KMS-11 (cell line): ENCODE measurements at regions not wholly inside any gene's neighbourhood (a gene's known extent, or its start where the extent isn't known, plus 50 kb on each side); places are given as distances from the start of the nearest gene placed in this dataset.

ENCODE experiments used
- H2AFZ ChIP-seq: fragments of 200-600 bp; sonication (generic); 2 replicates; pipeline ENCODE4 v1.6.1; 2016; ENCODE audit warnings: antibody characterized with exemption, mixed run types, low read depth
- H3K27ac ChIP-seq: fragments of 200-600 bp; sonication (generic); 2 replicates; pipeline ENCODE4 v1.6.1; 2016; ENCODE audit warnings: mild to moderate bottlenecking, mixed run types
- H3K27me3 ChIP-seq: fragments of 200-600 bp; sonication (generic); 2 replicates; pipeline ENCODE4 v1.6.1; 2017; ENCODE audit warnings: mild to moderate bottlenecking, low read depth, mixed run types, moderate library complexity; ENCODE audit not compliant: insufficient read depth
- H3K36me3 ChIP-seq: fragments of 200-600 bp; sonication (generic); 2 replicates; pipeline ENCODE4 v1.6.1; 2017; ENCODE audit warnings: mild to moderate bottlenecking, mixed run types; ENCODE audit not compliant: insufficient read depth
- H3K4me1 ChIP-seq: fragments of 200-600 bp; sonication (generic); 2 replicates; pipeline ENCODE4 v1.6.1; 2016; ENCODE audit warnings: mild to moderate bottlenecking, low read depth, mixed run types; ENCODE audit not compliant: poor library complexity, severe bottlenecking
- H3K4me2 ChIP-seq: fragments of 200-600 bp; sonication (generic); 2 replicates; pipeline ENCODE4 v1.7.0; 2016; ENCODE audit warnings: mild to moderate bottlenecking, mixed run types
- H3K4me3 ChIP-seq: fragments of 200-600 bp; sonication (generic); IDR thresholded peaks from 2 replicates; pipeline ENCODE4 v1.6.1; 2017; ENCODE audit warnings: low read depth, low read length, mixed read lengths; ENCODE audit not compliant: insufficient read depth
- H3K79me2 ChIP-seq: fragments of 200-600 bp; sonication (generic); 2 replicates; pipeline ENCODE4 v1.6.1; 2016; ENCODE audit warnings: low read depth, mixed run types; ENCODE audit not compliant: insufficient read depth
- H3K9ac ChIP-seq: fragments of 200-600 bp; sonication (generic); 2 replicates; pipeline ENCODE4 v1.6.1; 2016; ENCODE audit warnings: mild to moderate bottlenecking, mixed run types
- H4K20me1 ChIP-seq: fragments of 200-600 bp; sonication (generic); 2 replicates; pipeline ENCODE4 v1.6.1; 2016; ENCODE audit warnings: mild to moderate bottlenecking, mixed run types; ENCODE audit not compliant: insufficient read depth
- TF ChIP-seq, protein P1 (sequence below): fragments of 200-600 bp; sonication (generic); conservative IDR thresholded peaks from 2 replicates; pipeline ENCODE4 v1.6.1; 2017; ENCODE audit warnings: low read depth, mild to moderate bottlenecking, antibody characterized with exemption, low read length, moderate library complexity, mixed read lengths

DNA sequence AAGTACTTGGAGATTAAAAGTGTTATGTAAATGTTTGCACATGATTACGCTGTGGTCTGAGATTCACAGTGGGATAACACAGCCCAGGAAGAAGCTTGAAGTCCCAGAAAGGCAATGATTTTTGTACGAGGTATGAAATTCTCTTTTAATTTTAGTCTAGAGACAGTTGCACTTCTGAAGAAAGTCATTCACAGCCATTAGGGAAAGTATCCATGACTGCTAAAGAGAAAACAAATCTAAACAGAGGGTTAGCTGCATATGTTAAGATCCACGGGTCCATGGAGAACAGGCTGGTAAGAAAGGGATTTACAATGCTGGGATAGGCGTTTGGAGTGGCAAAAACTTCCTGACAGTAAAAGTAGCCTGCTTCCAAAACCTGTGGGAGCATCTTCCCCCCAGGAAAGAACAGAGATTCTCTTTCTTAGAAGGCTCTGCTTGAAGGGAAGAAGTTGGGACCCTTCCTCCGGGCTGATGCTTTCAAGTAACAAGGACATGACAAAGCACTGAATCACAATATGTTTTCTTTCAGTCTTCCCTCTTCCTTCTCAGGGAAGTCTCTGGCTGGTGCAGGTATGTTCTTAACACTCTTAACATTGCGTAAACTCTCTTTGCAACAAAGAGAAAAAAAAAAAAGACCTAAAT is 220.8 kb upstream of the CELF2 start:
- no peaks in the 10 kb centered on the region for H4K20me1 ChIP-seq
- H3K27me3 ChIP-seq: no peaks in the 10 kb centered on the region
- no peaks in the 10 kb centered on the region for H3K4me1 ChIP-seq
- H3K36me3 ChIP-seq: no peaks in the 10 kb centered on the region
- TF ChIP-seq, protein P1, sequence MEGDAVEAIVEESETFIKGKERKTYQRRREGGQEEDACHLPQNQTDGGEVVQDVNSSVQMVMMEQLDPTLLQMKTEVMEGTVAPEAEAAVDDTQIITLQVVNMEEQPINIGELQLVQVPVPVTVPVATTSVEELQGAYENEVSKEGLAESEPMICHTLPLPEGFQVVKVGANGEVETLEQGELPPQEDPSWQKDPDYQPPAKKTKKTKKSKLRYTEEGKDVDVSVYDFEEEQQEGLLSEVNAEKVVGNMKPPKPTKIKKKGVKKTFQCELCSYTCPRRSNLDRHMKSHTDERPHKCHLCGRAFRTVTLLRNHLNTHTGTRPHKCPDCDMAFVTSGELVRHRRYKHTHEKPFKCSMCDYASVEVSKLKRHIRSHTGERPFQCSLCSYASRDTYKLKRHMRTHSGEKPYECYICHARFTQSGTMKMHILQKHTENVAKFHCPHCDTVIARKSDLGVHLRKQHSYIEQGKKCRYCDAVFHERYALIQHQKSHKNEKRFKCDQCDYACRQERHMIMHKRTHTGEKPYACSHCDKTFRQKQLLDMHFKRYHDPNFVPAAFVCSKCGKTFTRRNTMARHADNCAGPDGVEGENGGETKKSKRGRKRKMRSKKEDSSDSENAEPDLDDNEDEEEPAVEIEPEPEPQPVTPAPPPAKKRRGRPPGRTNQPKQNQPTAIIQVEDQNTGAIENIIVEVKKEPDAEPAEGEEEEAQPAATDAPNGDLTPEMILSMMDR: no peak
- no peak overlapping the region for H3K9ac ChIP-seq
- H2AFZ ChIP-seq: no peak overlapping the region
- no peak overlapping the region for H3K4me3 ChIP-seq
- no peak overlapping the region for H3K4me2 ChIP-seq
- no peaks in the 10 kb centered on the region for H3K79me2 ChIP-seq
- H3K27ac ChIP-seq: no peak overlapping the region

DNA sequence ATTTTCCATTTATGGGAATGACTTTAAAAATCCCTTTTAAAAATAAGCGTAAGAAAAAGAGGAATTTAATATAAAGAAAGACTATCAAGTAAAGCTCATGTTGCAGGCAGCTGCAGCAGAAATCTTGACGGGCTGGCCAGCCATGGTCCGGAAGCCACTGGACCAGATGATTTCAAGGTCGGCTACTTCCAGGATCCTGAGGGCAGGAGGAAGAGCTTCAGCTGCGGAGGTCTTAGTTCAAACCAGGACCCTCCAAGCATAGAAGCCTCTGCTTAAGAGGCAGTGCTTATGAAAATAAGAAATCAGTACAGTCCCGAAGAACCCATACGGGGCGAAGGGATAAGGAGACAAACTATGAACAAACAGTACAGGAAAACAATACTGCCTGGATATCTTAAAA is 220.2 kb upstream of the CELF2 start:
- Histone ChIP-seq H3K4me1 (no peaks in the 10 kb centered on the region), H3K4me2 (no peak overlapping the region), H3K4me3 (no peak overlapping the region), H3K27me3 (no peaks in the 10 kb centered on the region), H3K36me3 (no peaks in the 10 kb centered on the region), H3K79me2 (no peaks in the 10 kb centered on the region), H3K27ac (no peak overlapping the region), H4K20me1 (no peaks in the 10 kb centered on the region), H2AFZ (no peak overlapping the region), H3K9ac (no peak overlapping the region)
- TF ChIP-seq, protein P1: no peak

DNA sequence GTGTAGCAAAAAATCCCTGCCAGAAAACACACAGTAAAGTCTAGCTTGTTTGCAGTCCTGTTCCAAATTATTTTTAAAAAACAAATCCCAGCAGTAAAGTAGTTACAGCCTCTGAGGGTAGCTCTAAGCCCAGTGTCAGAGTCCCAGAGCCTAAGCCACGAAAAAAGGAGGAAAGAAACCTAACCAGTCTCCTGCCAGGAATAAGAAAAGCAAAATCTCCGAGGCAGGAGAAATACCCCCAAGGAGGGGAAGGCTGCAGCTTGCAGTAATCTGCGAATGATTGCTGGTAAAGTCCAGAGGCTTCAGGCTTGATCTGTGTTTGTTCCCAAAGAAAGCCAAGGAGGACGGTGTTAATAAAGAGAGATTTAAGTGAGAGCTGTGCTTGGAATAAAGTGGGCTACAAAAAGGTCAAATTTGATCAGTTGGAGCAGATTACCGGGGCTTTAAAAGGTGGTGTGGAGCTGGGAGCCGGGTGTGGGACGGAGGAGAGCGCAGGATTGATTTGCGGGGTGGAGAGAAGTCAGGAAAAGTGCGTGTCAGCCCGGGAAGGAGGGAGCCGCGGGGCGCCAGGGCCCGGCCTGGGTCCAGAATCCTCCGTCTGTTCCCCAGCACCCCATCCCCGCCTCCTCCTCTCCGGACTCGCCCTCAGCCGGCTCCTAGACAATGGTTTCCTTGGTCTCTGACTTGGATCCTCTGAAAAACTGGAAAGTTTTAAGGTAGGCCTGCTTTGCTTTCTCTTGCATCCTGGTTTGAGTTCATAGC is 219.4 kb upstream of the CELF2 start:
- TF ChIP-seq, protein P1: no peak
- H2AFZ ChIP-seq: no peak overlapping the region
- H3K27me3 ChIP-seq: no peaks in the 10 kb centered on the region
- no peaks in the 10 kb centered on the region for H3K4me1 ChIP-seq
- no peak overlapping the region for H3K27ac ChIP-seq
- H3K36me3 ChIP-seq: no peaks in the 10 kb centered on the region
- no peaks in the 10 kb centered on the region for H3K79me2 ChIP-seq
- H3K4me3 ChIP-seq: no peak overlapping the region
- no peaks in the 10 kb centered on the region for H4K20me1 ChIP-seq
- no peak overlapping the region for H3K4me2 ChIP-seq
- no peak overlapping the region for H3K9ac ChIP-seq

DNA sequence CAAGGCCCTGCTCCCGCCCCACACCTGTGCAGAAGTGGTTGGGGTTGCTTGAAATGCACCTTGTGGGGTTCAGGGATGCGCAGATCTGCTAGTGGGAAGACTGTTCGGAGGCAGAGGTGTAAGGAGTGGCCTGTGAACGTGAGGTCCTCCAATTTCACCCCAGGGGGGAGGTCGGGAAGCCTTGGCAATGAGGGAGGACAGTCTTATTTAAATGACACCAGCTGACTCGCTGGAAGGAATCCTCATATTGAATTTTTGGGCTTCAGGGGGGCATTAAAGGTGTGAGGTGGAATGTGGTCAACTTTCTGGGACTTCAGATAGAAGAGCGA is 218.8 kb upstream of the CELF2 start:
- H3K36me3 ChIP-seq: no peaks in the 10 kb centered on the region
- no peak overlapping the region for H3K9ac ChIP-seq
- H3K4me3 ChIP-seq: no peak overlapping the region
- no peak overlapping the region for H2AFZ ChIP-seq
- H3K79me2 ChIP-seq: no peaks in the 10 kb centered on the region
- no peaks in the 10 kb centered on the region for H4K20me1 ChIP-seq
- TF ChIP-seq, protein P1: no peak
- H3K27me3 ChIP-seq: no peaks in the 10 kb centered on the region
- H3K27ac ChIP-seq: no peak overlapping the region
- H3K4me1 ChIP-seq: no peaks in the 10 kb centered on the region
- no peak overlapping the region for H3K4me2 ChIP-seq
